Coronary artery (tissue), 2 donors: ENCODE measurements at regions not wholly inside any gene's neighbourhood (a gene's known extent, or its start where the extent isn't known, plus 50 kb on each side); places are given as distances from the start of the nearest gene placed in this dataset.

Experiments
- DNase-seq: peaks from one replicate; pipeline ENCODE4 v3.0.0-alpha.2; 2017; ENCODE audit warnings: low spot score
- H3K27ac ChIP-seq, 2 donors: fragments of 200-600 bp; sonication (generic); one replicate each; pipeline ENCODE4 v1.5.1; 2016 to 2019
- H3K4me3 ChIP-seq: fragments of 200-600 bp; sonication (generic); 2 replicates; pipeline ENCODE4 v1.5.1; 2016; ENCODE audit warnings: mild to moderate bottlenecking, moderate library complexity
- TF ChIP-seq, protein P1 (sequence below): fragments of 200-600 bp; sonication (generic); IDR thresholded peaks from one replicate; pipeline ENCODE4 v1.5.1; 2019; ENCODE audit warnings: antibody characterized with exemption

DNA sequence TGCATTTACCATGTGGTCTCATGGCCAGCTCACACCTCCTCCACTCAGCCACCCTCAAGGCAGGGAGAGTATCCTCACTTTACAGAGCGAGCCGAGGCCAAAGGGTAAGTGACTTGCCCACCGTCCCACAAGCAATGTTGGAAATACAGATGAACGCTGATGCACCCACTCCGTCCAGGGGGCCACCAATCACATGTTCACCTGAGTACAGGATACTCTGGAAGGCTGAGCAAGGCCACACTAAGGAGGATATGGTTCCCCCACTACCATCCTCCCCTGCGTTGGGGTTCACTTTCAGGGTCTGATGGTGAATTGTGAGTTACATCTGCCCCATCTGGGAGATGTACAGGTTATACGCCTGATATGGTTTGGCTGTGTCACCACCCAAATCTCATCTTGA, 128.8 kb downstream of the ATPSCKMT start:
- H3K27ac ChIP-seq, result no peak overlapping the region
- TF ChIP-seq, protein P1, sequence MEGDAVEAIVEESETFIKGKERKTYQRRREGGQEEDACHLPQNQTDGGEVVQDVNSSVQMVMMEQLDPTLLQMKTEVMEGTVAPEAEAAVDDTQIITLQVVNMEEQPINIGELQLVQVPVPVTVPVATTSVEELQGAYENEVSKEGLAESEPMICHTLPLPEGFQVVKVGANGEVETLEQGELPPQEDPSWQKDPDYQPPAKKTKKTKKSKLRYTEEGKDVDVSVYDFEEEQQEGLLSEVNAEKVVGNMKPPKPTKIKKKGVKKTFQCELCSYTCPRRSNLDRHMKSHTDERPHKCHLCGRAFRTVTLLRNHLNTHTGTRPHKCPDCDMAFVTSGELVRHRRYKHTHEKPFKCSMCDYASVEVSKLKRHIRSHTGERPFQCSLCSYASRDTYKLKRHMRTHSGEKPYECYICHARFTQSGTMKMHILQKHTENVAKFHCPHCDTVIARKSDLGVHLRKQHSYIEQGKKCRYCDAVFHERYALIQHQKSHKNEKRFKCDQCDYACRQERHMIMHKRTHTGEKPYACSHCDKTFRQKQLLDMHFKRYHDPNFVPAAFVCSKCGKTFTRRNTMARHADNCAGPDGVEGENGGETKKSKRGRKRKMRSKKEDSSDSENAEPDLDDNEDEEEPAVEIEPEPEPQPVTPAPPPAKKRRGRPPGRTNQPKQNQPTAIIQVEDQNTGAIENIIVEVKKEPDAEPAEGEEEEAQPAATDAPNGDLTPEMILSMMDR, result no peak
- DNase-seq, result no peak
- no peak overlapping the region for H3K4me3 ChIP-seq

DNA sequence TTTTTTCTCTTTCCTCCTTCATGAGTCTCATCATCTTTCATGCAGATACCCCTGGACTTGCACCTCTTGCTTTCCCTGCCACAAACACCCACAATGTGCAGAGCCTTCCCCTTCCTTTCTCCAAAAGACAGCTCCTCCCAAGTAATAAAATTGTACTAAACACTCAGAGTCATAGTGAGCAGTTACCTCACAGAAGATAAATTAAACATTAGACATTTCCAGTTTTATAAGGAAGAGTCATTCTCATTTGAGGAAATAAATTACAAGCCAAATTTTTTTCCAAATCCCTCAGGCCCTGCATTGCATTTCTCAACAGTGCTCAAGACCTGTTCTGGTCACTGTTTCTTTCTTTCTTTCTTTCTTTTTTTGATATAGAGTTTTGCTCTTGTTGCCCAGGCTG, 131.5 kb downstream of the ATPSCKMT start:
- no peak overlapping the region for H3K27ac ChIP-seq
- no peak overlapping the region for H3K4me3 ChIP-seq
- no peak for DNase-seq
- TF ChIP-seq, protein P1, result no peak

DNA sequence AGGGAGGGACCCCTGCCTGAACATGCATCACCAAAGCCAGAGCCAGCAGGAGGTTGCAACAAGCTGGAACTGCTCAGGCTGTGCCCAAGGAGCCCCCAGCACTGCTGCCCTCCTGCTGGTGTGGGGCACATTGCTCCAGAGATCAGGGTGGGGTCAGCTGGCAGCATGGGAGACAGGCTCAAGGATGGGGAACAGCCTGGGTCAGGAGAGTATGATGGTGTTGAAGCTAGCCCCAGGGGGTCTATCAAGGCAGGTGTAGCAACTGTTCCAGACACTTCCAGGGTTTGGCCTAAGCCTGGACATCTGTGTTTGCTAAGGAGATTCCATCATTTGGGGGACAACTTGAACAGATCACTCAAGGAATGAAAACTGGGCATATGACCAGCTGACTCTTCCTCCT, 133.1 kb downstream of the ATPSCKMT start:
- DNase-seq, result no peak
- H3K4me3 ChIP-seq, result no peak overlapping the region
- no peak overlapping the region for H3K27ac ChIP-seq
- TF ChIP-seq, protein P1, result no peak

DNA sequence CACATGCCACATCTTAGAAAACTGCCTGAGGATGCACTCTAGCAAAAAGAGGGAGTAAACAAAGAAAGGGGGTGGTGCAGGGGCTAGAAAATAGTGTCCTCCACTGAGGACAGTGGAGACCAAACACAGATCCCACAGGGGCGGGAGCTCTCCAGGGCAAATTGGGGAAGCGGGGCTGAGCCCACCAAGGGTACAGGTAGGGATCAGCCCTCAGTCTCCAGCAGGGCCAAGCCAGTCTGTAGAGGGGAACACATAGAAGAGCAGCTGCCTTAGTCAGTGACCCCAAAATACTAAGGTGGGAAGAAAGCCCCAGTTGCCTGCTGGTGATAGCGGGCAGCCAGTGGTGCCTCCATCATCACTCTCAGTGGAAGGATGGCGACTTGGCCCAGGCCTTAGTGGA, 134.0 kb downstream of the ATPSCKMT start:
- Histone ChIP-seq H3K27ac (no peak overlapping the region), H3K4me3 (no peak overlapping the region)
- TF ChIP-seq, protein P1, result no peak
- no peak for DNase-seq

DNA sequence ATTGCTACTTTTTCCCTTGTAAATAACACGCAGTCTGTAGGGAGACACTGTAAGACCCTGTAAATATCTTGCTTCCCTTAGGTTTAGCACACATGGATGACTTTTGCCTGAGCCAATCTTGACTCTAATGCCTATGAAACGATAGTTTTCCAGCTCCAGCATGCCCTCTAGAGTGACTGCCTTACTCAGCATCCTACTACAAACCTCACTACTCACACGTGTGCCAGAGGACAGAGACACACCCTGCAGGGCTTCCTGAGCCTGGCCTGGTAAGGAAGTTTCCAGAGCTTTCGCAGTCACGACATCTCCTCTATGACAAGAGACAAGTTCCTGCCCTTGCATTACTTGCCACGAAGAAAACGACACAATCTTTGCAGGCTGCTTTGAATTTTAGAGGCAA, 138.1 kb downstream of the ATPSCKMT start:
- TF ChIP-seq, protein P1, result no peak
- H3K27ac ChIP-seq, result no peak overlapping the region
- no peak overlapping the region for H3K4me3 ChIP-seq
- DNase-seq, result no peak

DNA sequence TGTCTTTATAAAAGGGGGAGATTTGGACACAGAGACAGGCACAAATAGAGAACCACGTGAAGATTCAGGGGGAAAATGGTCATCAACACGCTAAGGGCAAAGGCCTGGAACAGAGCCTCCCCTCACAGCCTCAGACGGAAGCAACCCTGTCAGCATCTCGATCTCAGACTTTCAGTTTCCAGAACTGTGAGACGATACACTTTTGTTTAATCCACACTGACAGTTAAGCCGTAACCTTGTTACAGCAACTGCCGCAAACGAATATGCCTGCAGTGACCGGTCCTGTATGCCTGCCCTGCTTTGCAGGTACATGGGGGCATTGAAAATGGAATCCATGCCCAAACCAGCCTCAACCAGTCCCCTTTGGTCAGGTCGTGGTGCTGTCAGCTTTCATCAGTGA, 139.5 kb downstream of the ATPSCKMT start:
- TF ChIP-seq, protein P1, result no peak
- no peak for DNase-seq
- Histone ChIP-seq H3K4me3 (no peak overlapping the region), H3K27ac (no peak overlapping the region)

DNA sequence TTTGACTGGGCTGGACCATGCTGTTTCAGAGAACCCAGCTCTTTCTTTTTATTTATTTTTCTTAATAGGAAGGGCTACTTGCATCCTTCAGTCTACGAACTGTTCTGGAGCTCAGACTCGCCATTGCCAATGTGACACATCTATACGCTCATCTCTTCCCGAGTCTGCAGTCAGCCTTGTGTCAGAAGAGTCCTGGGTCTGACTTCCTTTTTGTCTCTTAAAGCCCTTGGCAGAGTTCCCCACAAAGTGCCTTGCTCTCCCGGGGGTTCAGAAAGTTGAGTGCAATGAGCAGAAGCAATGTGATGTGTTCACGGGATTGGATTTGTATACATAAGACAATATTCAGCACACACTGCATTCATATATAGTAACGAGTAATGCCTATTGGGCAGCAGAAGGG, 140.4 kb downstream of the ATPSCKMT start:
- TF ChIP-seq, protein P1, result no peak
- Histone ChIP-seq H3K27ac (no peak overlapping the region), H3K4me3 (no peak overlapping the region)
- DNase-seq, result no peak
